HepG2 (cell line): ENCODE measurements at regions not wholly inside any gene's neighbourhood (a gene's known extent, or its start where the extent isn't known, plus 50 kb on each side); places are given as distances from the start of the nearest gene placed in this dataset.

Source experiments
- ATAC-seq: fragments of 200-7000 bp; cut with Tn5 transposase; 3 replicates; pipeline ENCODE4 v1.9.1; 2020; ENCODE audit warnings: mild to moderate bottlenecking, moderate library complexity
- BruUV-seq: library from RNA; stranded (reverse); fragments of 400-500 nt; replicated peaks from 2 replicates; lab custom pipeline; 2021; lab: Mats Ljungman, UMichigan
- CTCF ChIA-PET: fragments of 300-600 bp; formaldehyde crosslinking; extraction: SDS; loops from one replicate; lab custom pipeline; 2021; ENCODE audit warnings: low total read pairs, inconsistent platforms, low intra/inter-chr PET ratio; lab: Yijun Ruan, JAX
- POLR2A ChIA-PET: fragments of 350-600 bp; sonication (Branson Sonifier 250); formaldehyde crosslinking; loops from one replicate; lab custom pipeline; 2020; ENCODE audit warnings: antibody characterized with exemption, inconsistent platforms; lab: Yijun Ruan, JAX
- DNase-seq: peaks from one replicate; pipeline ENCODE4 v3.0.0-alpha.2; 2015; ENCODE audit warnings: low spot score
- FAIRE-seq: peaks from 3 replicates; lab custom pipeline; 2011; peaks lifted over from hg19 to GRCh38; lab: Jason Lieb, UNC
- H2AFZ ChIP-seq: one replicate; pipeline ENCODE4 v1.6.1; 2011; ENCODE audit warnings: low read length, inconsistent platforms
- H3K27ac ChIP-seq: fragments of 300-600 bp; 3 replicates; pipeline ENCODE4 v1.8.0; 2011; ENCODE audit warnings: mixed run types, mild to moderate bottlenecking, mixed read lengths, low read length, inconsistent platforms; ENCODE audit not compliant: insufficient read depth; ENCODE audit errors: extremely low read length
- H3K27me3 ChIP-seq, 2 experiments: fragments of 200-600 bp in 1 of 2; 2 replicates in 1 of 2; 3 replicates in 1 of 2; pipeline versions ENCODE4 v1.6.0 to v1.8.0; 2011; ENCODE audit warnings: low read length in 2 of 2, mild to moderate bottlenecking in 2 of 2, moderate library complexity in 2 of 2, inconsistent platforms in 1 of 2; ENCODE audit not compliant: insufficient read depth in 2 of 2, control insufficient read depth in 1 of 2
- H3K36me3 ChIP-seq, 2 experiments: fragments of 200-600 bp in 1 of 2; replicated peaks in 1 of 2; 2 replicates in 1 of 2; 3 replicates in 1 of 2; pipeline versions ENCODE4 v1.5.1 to v1.8.0; 2011; ENCODE audit warnings: low read length in 2 of 2, inconsistent platforms in 1 of 2; ENCODE audit not compliant: insufficient read depth in 2 of 2, control insufficient read depth in 1 of 2
- H3K4me1 ChIP-seq: 2 replicates; pipeline ENCODE4 v1.5.1; 2012; ENCODE audit warnings: low read length, inconsistent platforms; ENCODE audit not compliant: insufficient read depth
- H3K4me2 ChIP-seq: 2 replicates; pipeline ENCODE4 v1.6.0; 2011; ENCODE audit warnings: low read depth, low read length, inconsistent platforms
- H3K4me3 ChIP-seq, 3 experiments: fragments of 200-600 bp in 1 of 3; sonication (generic), shearing (Covaris generic) in 1 of 3; replicated peaks in 1 of 3; 2 replicates each; pipeline ENCODE4 v1.5.1; 2011 to 2016; ENCODE audit warnings: low read length in 3 of 3, inconsistent platforms in 2 of 3, low read depth in 2 of 3, mild to moderate bottlenecking in 2 of 3, control low read depth in 1 of 3, mixed read lengths in 1 of 3; ENCODE audit not compliant: insufficient read depth in 1 of 3
- H3K79me2 ChIP-seq: one replicate; pipeline ENCODE4 v1.6.1; 2011; ENCODE audit warnings: low read length, inconsistent platforms; ENCODE audit not compliant: insufficient read depth
- H3K9ac ChIP-seq: 2 replicates; pipeline ENCODE4 v1.6.0; 2011; ENCODE audit warnings: mild to moderate bottlenecking, low read depth, low read length, inconsistent platforms; ENCODE audit not compliant: insufficient read depth
- H3K9me3 ChIP-seq: 2 replicates; pipeline ENCODE4 v1.5.1; 2012; ENCODE audit warnings: mild to moderate bottlenecking, low read length
- H4K20me1 ChIP-seq: 2 replicates; pipeline ENCODE4 v1.6.0; 2011; ENCODE audit warnings: inconsistent platforms, mild to moderate bottlenecking, low read length, moderate library complexity; ENCODE audit not compliant: insufficient read depth
- ASH2L ChIP-seq: fragments of 300-600, 200-600 bp; sonication (generic); IDR thresholded peaks from 2 replicates; pipeline ENCODE4 v1.7.0; 2017; ENCODE audit warnings: low read depth, mild to moderate bottlenecking, moderate library complexity, mixed read lengths, low read length; ENCODE audit not compliant: insufficient read length
- FOXO4 ChIP-seq: sonication (generic); formaldehyde crosslinking; conservative IDR thresholded peaks from 2 replicates; pipeline ENCODE4 v1.8.1; 2023; ENCODE audit warnings: missing genetic modification reagents
- RFXAP ChIP-seq: sonication (generic); formaldehyde crosslinking; IDR thresholded peaks from 2 replicates; pipeline ENCODE4 v1.4.0; 2020; ENCODE audit warnings: missing genetic modification reagents, borderline replicate concordance
- ZNF232 ChIP-seq: sonication (generic); formaldehyde crosslinking; IDR thresholded peaks from 2 replicates; pipeline ENCODE4 v1.4.0; 2020; ENCODE audit warnings: missing genetic modification reagents, borderline replicate concordance
- ZNF260 ChIP-seq: sonication (generic); formaldehyde crosslinking; IDR thresholded peaks from 2 replicates; pipeline ENCODE4 v1.4.0; 2020; ENCODE audit warnings: missing genetic modification reagents, low read depth, mild to moderate bottlenecking, borderline replicate concordance
- ZNF510 ChIP-seq: sonication (generic); formaldehyde crosslinking; IDR thresholded peaks from 2 replicates; pipeline ENCODE4 v1.4.0; 2020; ENCODE audit warnings: low read depth, mild to moderate bottlenecking, missing genetic modification reagents
- WGBS: methylation state at CpG from one replicate; pipeline ENCODE4 v1.1.6; 2017; ENCODE audit warnings: low lambda C conversion rate; 5-methylcytosine and 5-hydroxymethylcytosine counted together
- in situ Hi-C: cut with HindIII; loops from 2 replicates; pipeline ENCODE4 v1.10.0; 2017; ENCODE audit warnings: low pct_unique_long_range_greater_than_20kb; ENCODE audit not compliant: extremely low pct_ligation_motif_present
- intact Hi-C: fragments of 100-400 bp; cut with micrococcal nuclease; formaldehyde crosslinking; loops from one replicate; pipeline ENCODE4 v1.10.0; 2022; ENCODE audit not compliant: unreplicated experiment
- TF ChIP-seq, protein P1 (sequence below): sonication (generic); formaldehyde crosslinking; IDR thresholded peaks from 2 replicates; pipeline ENCODE4 v1.4.0; 2020; ENCODE audit warnings: missing genetic modification reagents

DNA sequence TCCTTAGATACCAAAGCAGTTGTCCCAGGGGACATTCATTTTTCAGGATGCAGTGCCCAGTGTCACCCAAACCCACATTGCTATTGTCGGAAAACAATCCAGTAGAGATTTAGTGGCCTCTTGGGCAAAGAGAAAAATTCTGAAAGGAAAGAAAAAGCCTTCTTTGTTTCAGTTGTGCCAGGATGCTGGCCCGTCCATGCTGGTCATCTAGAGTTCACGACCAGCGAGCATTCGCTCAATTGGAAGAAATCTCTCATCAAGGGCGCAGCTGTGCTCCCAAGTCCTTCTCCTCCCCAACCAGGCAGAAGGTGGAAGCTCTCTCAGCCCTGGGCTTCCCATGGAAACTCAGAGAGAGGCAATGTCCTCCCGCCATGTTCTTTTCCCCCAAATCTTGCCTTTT, 123.7 kb downstream of the MTHFS start:
- H3K4me2 ChIP-seq, result no peak overlapping the region
- H3K27ac ChIP-seq, result no peak overlapping the region
- no TSS peak for BruUV-seq
- no peak overlapping the region for H3K9ac ChIP-seq
- no peaks in the 10 kb centered on the region for H3K9me3 ChIP-seq
- H3K79me2 ChIP-seq, result no peaks in the 10 kb centered on the region
- POLR2A ChIA-PET, result no interaction called here
- H2AFZ ChIP-seq, result no peak overlapping the region
- 0 out of 2 replicates have a peak, but pooled peaks cover 6% of the 10 kb centered on the region for H4K20me1 ChIP-seq
- no peak overlapping the region for H3K4me3 ChIP-seq
- intact Hi-C loops (no loop called here), in situ Hi-C loops (no loop called here)
- FAIRE-seq (no peak), ATAC-seq (no peak), DNase-seq (no peak)
- TF ChIP-seq, protein P1, sequence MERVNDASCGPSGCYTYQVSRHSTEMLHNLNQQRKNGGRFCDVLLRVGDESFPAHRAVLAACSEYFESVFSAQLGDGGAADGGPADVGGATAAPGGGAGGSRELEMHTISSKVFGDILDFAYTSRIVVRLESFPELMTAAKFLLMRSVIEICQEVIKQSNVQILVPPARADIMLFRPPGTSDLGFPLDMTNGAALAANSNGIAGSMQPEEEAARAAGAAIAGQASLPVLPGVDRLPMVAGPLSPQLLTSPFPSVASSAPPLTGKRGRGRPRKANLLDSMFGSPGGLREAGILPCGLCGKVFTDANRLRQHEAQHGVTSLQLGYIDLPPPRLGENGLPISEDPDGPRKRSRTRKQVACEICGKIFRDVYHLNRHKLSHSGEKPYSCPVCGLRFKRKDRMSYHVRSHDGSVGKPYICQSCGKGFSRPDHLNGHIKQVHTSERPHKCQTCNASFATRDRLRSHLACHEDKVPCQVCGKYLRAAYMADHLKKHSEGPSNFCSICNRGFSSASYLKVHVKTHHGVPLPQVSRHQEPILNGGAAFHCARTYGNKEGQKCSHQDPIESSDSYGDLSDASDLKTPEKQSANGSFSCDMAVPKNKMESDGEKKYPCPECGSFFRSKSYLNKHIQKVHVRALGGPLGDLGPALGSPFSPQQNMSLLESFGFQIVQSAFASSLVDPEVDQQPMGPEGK, result no peak
- no peak for TF ChIP-seq ASH2L
- TF ChIP-seq ZNF510 (CRISPR knock-in tag), result no peak
- TF ChIP-seq RFXAP, result no peak
- no peak for TF ChIP-seq FOXO4 (CRISPR knock-in tag)
- TF ChIP-seq ZNF260 (CRISPR knock-in tag), result no peak
- TF ChIP-seq ZNF232 (CRISPR knock-in tag), result no peak
- no peaks in the 10 kb centered on the region for H3K4me1 ChIP-seq
- no peaks in the 10 kb centered on the region for H3K36me3 ChIP-seq
- 74% methylated on average over 7 of the region's 7 CpGs for WGBS
- CTCF ChIA-PET, result no interaction called here
- peaks cover 0 to 2% of the 10 kb centered on the region in 2 experiments; a peak in 1 of 5 replicates for H3K27me3 ChIP-seq
